ENCODE measurements at regions not wholly inside any gene's neighbourhood (a gene's known extent, or its start where the extent isn't known, plus 50 kb on each side); places are given as distances from the start of the nearest gene placed in this dataset.

DNA sequence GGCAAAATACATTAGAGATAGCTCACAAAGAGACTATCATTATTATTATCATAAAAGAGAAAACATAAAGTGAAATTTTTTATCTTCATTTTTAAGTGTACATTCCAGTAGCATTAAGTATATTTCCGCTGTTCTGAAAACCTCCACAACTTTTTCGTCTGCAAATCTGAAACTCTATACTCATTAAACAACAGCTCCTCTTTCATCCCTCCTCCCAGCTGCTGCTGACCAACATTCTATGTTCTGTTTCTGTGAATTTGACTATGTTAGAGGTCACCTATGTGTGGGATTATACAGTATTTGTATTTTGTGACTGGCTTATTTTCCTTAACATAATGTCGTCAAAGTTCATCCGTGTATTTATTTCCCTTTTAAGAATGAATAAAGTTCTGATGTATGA lies 429.3 kb upstream of the TPK1 start:
- no peaks in the 10 kb centered on the region for H3K4me1 ChIP-seq
- no peaks in the 10 kb centered on the region for H3K36me3 ChIP-seq (ENCODE audit: control insufficient read depth, insufficient read depth, low read length)
- TF ChIP-seq, protein P1, sequence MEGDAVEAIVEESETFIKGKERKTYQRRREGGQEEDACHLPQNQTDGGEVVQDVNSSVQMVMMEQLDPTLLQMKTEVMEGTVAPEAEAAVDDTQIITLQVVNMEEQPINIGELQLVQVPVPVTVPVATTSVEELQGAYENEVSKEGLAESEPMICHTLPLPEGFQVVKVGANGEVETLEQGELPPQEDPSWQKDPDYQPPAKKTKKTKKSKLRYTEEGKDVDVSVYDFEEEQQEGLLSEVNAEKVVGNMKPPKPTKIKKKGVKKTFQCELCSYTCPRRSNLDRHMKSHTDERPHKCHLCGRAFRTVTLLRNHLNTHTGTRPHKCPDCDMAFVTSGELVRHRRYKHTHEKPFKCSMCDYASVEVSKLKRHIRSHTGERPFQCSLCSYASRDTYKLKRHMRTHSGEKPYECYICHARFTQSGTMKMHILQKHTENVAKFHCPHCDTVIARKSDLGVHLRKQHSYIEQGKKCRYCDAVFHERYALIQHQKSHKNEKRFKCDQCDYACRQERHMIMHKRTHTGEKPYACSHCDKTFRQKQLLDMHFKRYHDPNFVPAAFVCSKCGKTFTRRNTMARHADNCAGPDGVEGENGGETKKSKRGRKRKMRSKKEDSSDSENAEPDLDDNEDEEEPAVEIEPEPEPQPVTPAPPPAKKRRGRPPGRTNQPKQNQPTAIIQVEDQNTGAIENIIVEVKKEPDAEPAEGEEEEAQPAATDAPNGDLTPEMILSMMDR (IDR thresholded peaks at IDR 0.05): no peak
- H3K4me2 ChIP-seq (ENCODE audit: low read length): no peak overlapping the region
- H2AFZ ChIP-seq: no peak overlapping the region
- H3K4me3 ChIP-seq (ENCODE audit: low read depth, low read length): no peak overlapping the region
- no peak overlapping the region for H3K27ac ChIP-seq
- H3K79me2 ChIP-seq: no peaks in the 10 kb centered on the region
- no peaks in the 10 kb centered on the region for H3K27me3 ChIP-seq (ENCODE audit: control insufficient read depth, insufficient read depth, low read length)
- H3K9me3 ChIP-seq (ENCODE audit: control insufficient read depth, low read length): no peaks in the 10 kb centered on the region
- H3K9ac ChIP-seq: no peak overlapping the region

DNA sequence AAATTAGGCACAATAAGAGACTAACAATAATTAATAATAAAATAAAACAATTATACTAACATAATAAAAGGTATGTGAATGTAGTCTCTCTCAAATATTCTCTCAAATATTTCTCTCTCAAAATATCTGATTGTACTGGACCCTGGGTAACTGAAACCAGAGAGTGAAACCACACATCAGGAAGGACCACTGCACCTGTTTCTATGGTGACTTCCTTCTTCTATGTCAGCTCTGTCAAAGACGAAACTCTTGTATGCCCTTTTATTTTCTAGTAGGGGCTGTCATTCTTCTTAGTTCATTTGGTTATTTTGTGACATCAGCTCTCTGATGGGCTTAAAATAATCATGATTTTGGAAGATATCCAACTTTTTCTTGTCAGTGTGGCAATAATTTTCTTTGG lies 428.0 kb upstream of the TPK1 start:
- Histone ChIP-seq H3K27ac (no peak overlapping the region), H3K27me3 (ENCODE audit: control insufficient read depth, insufficient read depth, low read length) (no peaks in the 10 kb centered on the region), H3K4me3 (ENCODE audit: low read depth, low read length) (no peak overlapping the region), H3K36me3 (ENCODE audit: control insufficient read depth, insufficient read depth, low read length) (no peaks in the 10 kb centered on the region), H3K4me1 (no peaks in the 10 kb centered on the region), H3K9me3 (ENCODE audit: control insufficient read depth, low read length) (no peaks in the 10 kb centered on the region), H2AFZ (no peak overlapping the region), H3K79me2 (no peaks in the 10 kb centered on the region), H3K4me2 (ENCODE audit: low read length) (no peak overlapping the region), H3K9ac (no peak overlapping the region)
- TF ChIP-seq, protein P1 (IDR thresholded peaks at IDR 0.05): no peak

DNA sequence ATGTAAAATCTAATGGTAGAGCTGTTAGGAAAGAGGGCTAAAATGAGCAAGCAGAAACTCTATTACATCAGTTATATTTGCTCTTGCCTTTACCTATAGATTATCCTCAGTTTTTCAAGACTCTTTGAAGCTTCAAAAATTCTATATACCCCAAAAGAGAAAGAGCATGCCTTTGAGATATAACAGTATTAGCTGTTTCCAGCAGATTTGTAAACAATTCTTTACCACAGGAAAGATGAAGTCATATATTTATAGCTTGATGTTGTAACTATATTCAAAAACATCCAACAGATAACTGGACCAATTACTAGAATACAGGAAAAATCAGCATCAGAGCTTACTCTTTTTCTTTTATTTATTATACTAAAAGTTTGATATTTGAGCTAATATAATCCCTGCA lies 416.2 kb upstream of the TPK1 start:
- TF ChIP-seq, protein P1 (IDR thresholded peaks at IDR 0.05): no peak
- Histone ChIP-seq H3K4me1 (no peaks in the 10 kb centered on the region), H3K9ac (no peak overlapping the region)

DNA sequence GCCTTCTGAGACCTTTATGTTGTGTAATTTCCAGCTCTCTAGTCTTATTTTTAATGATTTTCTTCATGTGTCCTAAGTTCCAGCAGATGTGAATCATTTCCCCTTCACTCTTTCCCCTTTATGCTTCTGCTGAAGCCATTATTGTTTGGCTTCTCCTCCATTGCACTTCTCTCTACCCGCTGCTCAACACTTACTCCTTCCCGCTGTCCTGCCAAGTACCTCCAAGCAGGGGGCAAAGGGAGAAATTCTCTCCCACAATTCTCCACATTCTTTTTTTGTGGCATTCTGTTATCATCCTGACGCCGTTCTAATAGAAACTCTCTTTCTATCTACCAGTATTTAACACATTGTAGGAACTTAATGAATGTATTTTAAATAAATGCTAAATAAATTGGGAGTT lies 388.9 kb upstream of the TPK1 start:
- Histone ChIP-seq H3K4me1 (no peaks in the 10 kb centered on the region), H3K79me2 (no peaks in the 10 kb centered on the region), H3K27ac (no peak overlapping the region), H3K36me3 (ENCODE audit: control insufficient read depth, insufficient read depth, low read length) (no peaks in the 10 kb centered on the region), H3K27me3 (ENCODE audit: control insufficient read depth, insufficient read depth, low read length) (no peaks in the 10 kb centered on the region), H3K4me3 (ENCODE audit: low read depth, low read length) (no peak overlapping the region), H3K9me3 (ENCODE audit: control insufficient read depth, low read length) (no peaks in the 10 kb centered on the region), H2AFZ (no peak overlapping the region), H3K4me2 (ENCODE audit: low read length) (no peak overlapping the region), H3K9ac (no peak overlapping the region)
- TF ChIP-seq, protein P1 (IDR thresholded peaks at IDR 0.05): no peak

More for the DNA sequence above, 416.2 kb upstream of the TPK1 start:
- no peaks in the 10 kb centered on the region for H3K36me3 ChIP-seq (ENCODE audit: control insufficient read depth, insufficient read depth, low read length)
- H2AFZ ChIP-seq: no peak overlapping the region
- no peak overlapping the region for H3K4me2 ChIP-seq (ENCODE audit: low read length)
- H3K79me2 ChIP-seq: no peaks in the 10 kb centered on the region
- H3K9me3 ChIP-seq (ENCODE audit: control insufficient read depth, low read length): no peaks in the 10 kb centered on the region
- no peak overlapping the region for H3K4me3 ChIP-seq (ENCODE audit: low read depth, low read length)
- no peaks in the 10 kb centered on the region for H3K27me3 ChIP-seq (ENCODE audit: control insufficient read depth, insufficient read depth, low read length)
- H3K27ac ChIP-seq: no peak overlapping the region

DNA sequence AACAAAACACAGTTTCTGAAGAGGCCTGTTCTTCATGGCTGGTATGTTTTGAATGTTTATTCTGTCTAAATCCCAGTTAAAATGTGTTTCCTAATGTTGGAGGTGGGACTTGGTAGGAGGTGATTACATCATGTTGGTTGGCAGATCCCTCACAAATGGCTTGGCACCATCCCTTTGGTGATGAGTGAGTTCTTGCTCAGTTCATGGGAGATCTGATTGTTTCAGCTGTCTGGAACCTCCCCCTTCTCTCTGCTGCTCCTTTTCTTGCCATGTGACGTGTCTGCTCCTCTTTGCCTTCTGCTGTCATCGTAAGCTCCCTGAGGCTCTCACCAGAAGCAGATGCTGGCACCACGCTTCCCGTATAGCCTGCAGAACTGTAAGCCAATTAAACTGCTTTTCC lies 383.6 kb upstream of the TPK1 start:
- Histone ChIP-seq H3K9ac (no peak overlapping the region), H3K27ac (no peak overlapping the region), H3K36me3 (ENCODE audit: control insufficient read depth, insufficient read depth, low read length) (no peaks in the 10 kb centered on the region), H3K4me1 (no peaks in the 10 kb centered on the region), H3K4me3 (ENCODE audit: low read depth, low read length) (no peak overlapping the region), H3K79me2 (no peaks in the 10 kb centered on the region), H3K9me3 (ENCODE audit: control insufficient read depth, low read length) (no peaks in the 10 kb centered on the region), H3K4me2 (ENCODE audit: low read length) (no peak overlapping the region), H3K27me3 (ENCODE audit: control insufficient read depth, insufficient read depth, low read length) (no peaks in the 10 kb centered on the region), H2AFZ (no peak overlapping the region)
- TF ChIP-seq, protein P1 (IDR thresholded peaks at IDR 0.05): no peak

Data from parathyroid adenoma (tissue), 2 donors.